Cardiac fibroblast (primary cell): ENCODE measurements at regions not wholly inside any gene's neighbourhood (a gene's known extent, or its start where the extent isn't known, plus 50 kb on each side); places are given as distances from the start of the nearest gene placed in this dataset.
"Not testable (repeated sequence)": the region's sequence is repeated elsewhere in the genome, so short reads cannot be mapped to it uniquely, and the experiment has no call there.

Experiments used
- DNase-seq, 2 donors: peaks; one replicate each; pipeline versions ENCODE4 v3.0.0 to v3.0.0-alpha.2; 2010; ENCODE audit warnings: low read depth in 2 of 2
- H3K4me3 ChIP-seq, 2 donors: replicated peaks in 1 of 2; 1 replicate in 1 of 2; 2 replicates in 1 of 2; pipeline ENCODE4 v1.5.1; 2011; ENCODE audit warnings: low read depth in 2 of 2, low read length in 2 of 2, mild to moderate bottlenecking in 2 of 2, moderate library complexity in 1 of 2
- CTCF ChIP-seq: IDR thresholded peaks from one replicate; pipeline ENCODE4 v1.5.1; 2011; ENCODE audit warnings: low read depth, mild to moderate bottlenecking, low read length, inconsistent platforms

DNA sequence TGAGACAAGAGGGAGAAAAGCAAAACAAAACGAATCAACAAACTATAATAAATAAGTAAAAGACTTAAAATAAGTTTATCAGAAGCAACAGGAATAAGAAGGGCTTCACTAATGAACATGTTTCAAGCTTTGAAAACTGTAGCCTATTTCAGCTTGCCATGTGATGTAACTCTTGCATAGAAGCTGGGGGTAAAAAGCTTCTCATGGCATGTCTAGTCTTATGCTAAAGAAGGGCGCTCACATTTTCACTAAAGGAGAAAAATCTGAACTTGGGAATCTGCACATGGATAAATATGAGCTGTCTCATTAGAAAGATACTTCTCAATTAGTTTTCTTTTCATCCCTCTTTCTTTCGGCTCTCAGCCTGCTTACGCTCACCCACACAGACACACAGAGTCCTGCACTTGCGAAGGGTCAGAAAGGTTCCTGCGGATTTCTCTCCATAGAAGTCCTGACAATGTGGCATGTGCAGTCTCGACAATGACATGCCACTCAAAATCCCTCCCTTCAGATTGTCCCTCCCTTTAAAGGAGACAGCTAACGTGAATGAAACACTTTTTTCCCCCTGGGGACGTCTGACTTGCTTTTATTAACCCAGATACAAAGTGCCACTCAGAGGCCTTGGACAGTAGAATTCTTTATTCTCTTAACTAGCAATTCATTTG is 568.9 kb upstream of the NR2F2 start:
- DNase-seq: no peak
- no peak overlapping the region for H3K4me3 ChIP-seq
- no peak for TF ChIP-seq CTCF

DNA sequence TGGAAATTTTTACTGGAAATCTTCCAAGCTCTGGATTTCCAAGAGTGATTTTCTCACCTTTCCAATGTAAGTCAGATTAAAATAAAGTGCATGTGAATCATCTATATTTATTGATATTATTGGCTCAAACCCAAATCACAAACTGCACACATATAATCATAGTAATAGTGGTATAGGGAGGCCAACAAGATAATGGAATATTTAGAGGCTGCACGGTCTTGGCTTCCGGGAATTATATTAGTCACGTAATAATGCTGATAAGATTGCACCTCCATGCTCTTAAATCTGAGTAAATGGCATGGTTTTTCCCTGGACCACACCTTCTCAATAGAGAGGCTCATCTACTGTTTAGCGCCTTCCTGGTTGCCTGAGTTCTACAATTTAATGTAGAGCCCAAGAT is 567.1 kb upstream of the NR2F2 start:
- no peak for TF ChIP-seq CTCF
- no peak for DNase-seq
- no peak overlapping the region for H3K4me3 ChIP-seq

DNA sequence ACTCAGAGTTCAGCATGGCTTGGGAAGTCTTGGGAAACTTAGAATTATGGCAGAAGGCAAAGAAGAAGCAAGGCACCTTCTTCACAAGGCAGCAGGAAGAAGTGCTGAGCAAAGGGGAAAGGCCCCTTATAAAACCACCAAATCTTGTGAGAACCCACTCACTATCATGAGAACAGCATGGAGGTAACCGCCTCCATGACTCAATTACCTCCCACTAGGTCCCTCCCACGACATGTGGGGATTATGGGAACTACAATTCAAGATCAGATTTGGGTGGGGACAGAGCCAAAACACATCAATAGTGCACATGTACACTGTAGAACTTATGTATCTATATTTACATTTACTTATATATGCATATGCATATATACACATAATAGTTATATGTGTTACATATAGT is 565.3 kb upstream of the NR2F2 start:
- no peak for TF ChIP-seq CTCF
- H3K4me3 ChIP-seq: no peak overlapping the region
- no peak for DNase-seq

GRCh38 chr15:95770196-95770595 is 560.3 kb upstream of the NR2F2 start:
- DNase-seq: peak; percentile 49 to 63
- H3K4me3 ChIP-seq: no peak overlapping the region
- no peak for TF ChIP-seq CTCF

- no peak for TF ChIP-seq CTCF
- H3K4me3 ChIP-seq: no peak overlapping the region
- no peak for DNase-seq
Observed at GRCh38 chr15:95772982-95773381, 557.5 kb upstream of the NR2F2 start.

DNA sequence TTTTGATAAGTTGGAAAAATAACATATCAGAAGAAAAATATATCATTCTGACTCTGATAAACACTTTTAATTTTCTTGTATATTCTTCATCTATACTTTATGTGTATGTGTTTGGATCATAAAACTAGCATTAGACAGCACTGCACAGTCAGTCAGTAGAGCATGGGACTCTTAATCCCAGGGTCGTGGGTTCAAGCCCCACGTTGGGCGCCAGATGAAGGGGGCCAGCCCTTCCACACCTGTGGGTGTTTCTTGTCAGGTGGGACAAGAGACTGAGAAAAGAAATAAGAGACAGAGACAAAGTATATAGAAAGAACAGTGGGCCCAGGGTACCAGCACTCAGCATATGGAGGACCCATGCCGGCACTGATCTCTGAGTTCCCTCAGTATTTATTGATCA is 546.0 kb upstream of the NR2F2 start:
- TF ChIP-seq CTCF: no peak
- H3K4me3 ChIP-seq: no peak overlapping the region
- DNase-seq: no peak

- not testable (repeated sequence) for DNase-seq, H3K4me3 ChIP-seq
Observed at GRCh38 chr15:95785276-95785675, 545.2 kb upstream of the NR2F2 start.
